OCI-LY7 (cell line): ENCODE measurements at regions not wholly inside any gene's neighbourhood (a gene's known extent, or its start where the extent isn't known, plus 50 kb on each side); places are given as distances from the start of the nearest gene placed in this dataset.

Experiments used
- CTCF ChIP-seq: fragments of 200-600 bp; sonication (generic); conservative IDR thresholded peaks from 2 replicates; pipeline ENCODE4 v1.5.1; 2014; ENCODE audit warnings: mild to moderate bottlenecking, antibody characterized with exemption, low read length, moderate library complexity, mixed read lengths
- EZH2phosphoT487 ChIP-seq: fragments of 200-600 bp; sonication (generic); IDR thresholded peaks from 2 replicates; pipeline ENCODE4 v1.6.1; 2018; ENCODE audit warnings: low read depth, borderline replicate concordance, mild to moderate bottlenecking, mixed run types, antibody characterized with exemption, low read length, moderate library complexity, mixed read lengths

- TF ChIP-seq CTCF (no peak), EZH2phosphoT487 (no peak)
Observed at GRCh38 chr11:23166376-23166775, 306.1 kb upstream of the CCDC179 start.
